Type B pancreatic cell (in vitro differentiated cells): ENCODE measurements at regions not wholly inside any gene's neighbourhood (a gene's known extent, or its start where the extent isn't known, plus 50 kb on each side); places are given as distances from the start of the nearest gene placed in this dataset.

Experiments
- DNase-seq: peaks from one replicate; pipeline ENCODE4 v3.0.0; 2021; ENCODE audit warnings: mixed read lengths; ENCODE audit not compliant: unreplicated experiment; ENCODE audit errors: extremely low spot score
- H3K27ac Mint-ChIP-seq: 2 replicates; pipeline ENCODE4 v1.8.0; 2021; ENCODE audit warnings: mild to moderate bottlenecking, mixed read lengths
- H3K27me3 Mint-ChIP-seq: 2 replicates; pipeline ENCODE4 v1.8.0; 2021; ENCODE audit warnings: mixed read lengths
- H3K36me3 Mint-ChIP-seq: 2 replicates; pipeline ENCODE4 v1.8.0; 2021; ENCODE audit warnings: mixed read lengths
- H3K4me1 Mint-ChIP-seq: one replicate; pipeline ENCODE4 v1.8.0; 2021; ENCODE audit warnings: mixed read lengths; ENCODE audit not compliant: unreplicated experiment
- H3K4me3 Mint-ChIP-seq: 2 replicates; pipeline ENCODE4 v1.8.0; 2021; ENCODE audit warnings: mild to moderate bottlenecking, mixed read lengths
- H3K9me3 Mint-ChIP-seq: 2 replicates; pipeline ENCODE4 v1.8.0; 2021; ENCODE audit warnings: mixed read lengths
- CTCF ChIP-seq: fragments of 200-600 bp; sonication (generic); conservative IDR thresholded peaks from 2 replicates; pipeline ENCODE4 v1.5.0; 2021; ENCODE audit warnings: antibody characterized with exemption, mild to moderate bottlenecking

DNA sequence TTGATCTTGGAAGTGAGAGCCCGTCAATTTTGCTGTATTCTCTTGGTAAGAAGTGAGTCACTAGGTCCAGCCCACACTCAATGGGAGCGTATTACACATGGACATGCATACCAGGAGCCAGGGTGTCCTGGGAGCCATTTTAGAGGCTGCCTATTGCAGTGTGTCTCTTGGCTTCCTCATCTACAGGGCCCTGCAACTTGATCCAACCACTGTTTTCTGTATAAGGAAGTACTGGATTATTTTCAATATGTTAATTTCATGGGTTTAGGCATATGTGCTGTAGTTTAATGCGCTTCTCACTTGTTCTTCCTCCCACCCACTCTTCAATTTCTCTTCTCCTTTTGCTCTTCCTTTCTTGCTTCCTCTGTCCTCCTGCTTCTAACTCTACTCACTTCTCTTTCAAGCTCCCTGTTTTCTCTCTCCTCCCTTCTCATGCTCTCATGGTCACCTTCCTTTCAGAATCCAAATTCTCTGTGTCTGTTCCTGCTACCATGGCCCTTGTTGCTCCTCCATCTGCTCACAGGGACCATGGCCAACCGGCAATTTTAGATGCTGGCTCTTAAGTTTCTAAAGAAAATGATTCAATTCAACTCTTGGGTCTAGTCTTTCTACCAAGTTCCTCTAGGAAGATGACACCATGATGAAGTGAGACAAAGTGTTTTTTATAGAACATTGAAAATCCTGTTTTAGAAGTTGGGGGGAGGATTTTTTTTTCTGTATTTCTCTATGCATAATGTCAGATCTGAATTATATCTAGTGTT lies 152.0 kb upstream of the ZEB2 start:
- DNase-seq, result no peak
- Mint-ChIP-seq H3K4me1 (no peaks in the 10 kb centered on the region), H3K9me3 (no peaks in the 10 kb centered on the region), H3K27me3 (peaks cover 27% of the 10 kb centered on the region), H3K27ac (no peak overlapping the region), H3K36me3 (no peaks in the 10 kb centered on the region), H3K4me3 (no peak overlapping the region)
- no peak for TF ChIP-seq CTCF

DNA sequence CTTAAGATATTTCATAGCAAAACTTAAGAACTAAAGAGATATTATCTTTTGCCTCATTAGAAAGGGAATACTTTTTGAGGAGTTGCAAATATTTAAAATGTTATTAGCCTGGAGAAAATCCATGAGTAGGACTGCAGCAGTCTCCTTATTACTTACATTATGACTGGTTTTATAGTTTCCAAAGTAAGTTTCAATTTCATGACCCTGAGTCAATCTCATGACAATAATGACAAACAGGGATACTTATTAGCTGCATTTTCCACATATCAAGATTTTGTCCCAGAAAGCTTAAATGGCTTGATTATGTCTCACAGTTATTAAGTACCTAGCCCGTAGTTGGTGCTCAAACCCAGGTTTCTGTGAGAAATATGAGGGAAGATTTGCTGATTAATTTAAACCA lies 150.8 kb upstream of the ZEB2 start:
- no peaks in the 10 kb centered on the region for H3K4me1 Mint-ChIP-seq

DNA sequence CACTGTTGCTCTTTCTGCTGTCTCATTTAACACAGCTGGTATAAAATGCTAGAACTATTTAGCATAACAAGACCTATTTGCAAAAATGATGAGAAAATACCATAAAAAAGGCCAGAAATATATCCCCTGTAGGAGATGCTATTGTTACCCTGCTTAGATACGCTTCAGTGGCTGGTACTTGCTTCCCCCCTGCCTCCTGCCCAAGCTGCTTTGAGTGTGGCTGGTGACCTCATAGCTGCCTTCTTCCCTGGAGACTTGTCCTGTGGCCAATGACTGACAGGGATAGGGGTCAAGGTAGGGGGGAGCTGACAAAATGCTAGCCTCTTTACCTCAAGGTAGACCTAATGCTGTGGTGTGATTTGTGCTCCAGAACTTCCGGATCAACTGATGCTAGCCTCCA lies 150.2 kb upstream of the ZEB2 start:
- H3K36me3 Mint-ChIP-seq, result no peaks in the 10 kb centered on the region
- TF ChIP-seq CTCF, result no peak
- H3K4me1 Mint-ChIP-seq, result no peaks in the 10 kb centered on the region
- H3K4me3 Mint-ChIP-seq, result no peak overlapping the region
- H3K27ac Mint-ChIP-seq, result no peak overlapping the region
- peaks cover 31% of the 10 kb centered on the region for H3K27me3 Mint-ChIP-seq
- DNase-seq, result no peak
- H3K9me3 Mint-ChIP-seq, result no peaks in the 10 kb centered on the region

More for the DNA sequence above, 150.8 kb upstream of the ZEB2 start:
- peaks cover 33% of the 10 kb centered on the region for H3K27me3 Mint-ChIP-seq
- no peak for DNase-seq
- no peaks in the 10 kb centered on the region for H3K36me3 Mint-ChIP-seq
- TF ChIP-seq CTCF, result no peak
- H3K27ac Mint-ChIP-seq, result no peak overlapping the region
- H3K4me3 Mint-ChIP-seq, result no peak overlapping the region
- no peaks in the 10 kb centered on the region for H3K9me3 Mint-ChIP-seq

DNA sequence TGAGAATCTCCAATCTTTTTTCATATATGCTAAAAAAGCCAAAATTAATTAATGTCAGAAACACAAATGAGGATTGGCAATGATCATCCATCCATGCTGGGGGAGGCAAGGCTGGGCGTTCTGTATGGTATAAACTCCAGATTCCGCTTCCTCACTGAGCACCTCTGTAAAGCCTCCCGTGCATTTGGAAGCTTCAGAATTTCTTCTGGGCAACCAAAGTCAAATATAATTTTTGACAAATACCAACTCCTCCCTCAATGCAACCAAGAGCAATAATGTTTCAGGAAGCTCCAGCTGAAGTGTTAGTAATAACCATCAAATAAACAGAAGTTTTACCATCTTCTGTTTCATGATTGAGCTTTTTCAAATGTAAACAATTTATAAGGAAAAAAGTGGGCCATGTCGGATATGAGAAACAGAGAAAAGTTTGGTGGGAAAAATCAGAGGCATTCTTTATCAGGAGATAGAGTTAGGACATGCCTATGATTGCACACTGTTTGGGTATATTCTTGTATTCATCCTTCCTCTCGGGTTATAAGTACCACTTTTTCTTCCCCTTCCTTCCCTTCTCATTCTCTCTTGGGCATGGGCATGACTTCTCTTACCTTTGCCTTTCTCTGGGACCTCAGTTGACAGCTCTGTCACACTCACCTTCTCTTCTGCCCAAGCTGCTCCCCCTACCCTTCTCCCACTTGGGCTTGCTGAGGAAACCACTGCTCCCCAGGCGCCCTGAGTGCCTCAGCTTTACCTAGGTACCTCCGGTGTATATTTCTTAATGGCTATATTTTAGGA lies 149.5 kb upstream of the ZEB2 start:
- DNase-seq, result no peak
- Mint-ChIP-seq H3K27me3 (peaks cover 34% of the 10 kb centered on the region), H3K36me3 (no peaks in the 10 kb centered on the region), H3K27ac (no peak overlapping the region), H3K4me1 (no peaks in the 10 kb centered on the region), H3K9me3 (no peaks in the 10 kb centered on the region), H3K4me3 (no peak overlapping the region)
- TF ChIP-seq CTCF, result no peak

DNA sequence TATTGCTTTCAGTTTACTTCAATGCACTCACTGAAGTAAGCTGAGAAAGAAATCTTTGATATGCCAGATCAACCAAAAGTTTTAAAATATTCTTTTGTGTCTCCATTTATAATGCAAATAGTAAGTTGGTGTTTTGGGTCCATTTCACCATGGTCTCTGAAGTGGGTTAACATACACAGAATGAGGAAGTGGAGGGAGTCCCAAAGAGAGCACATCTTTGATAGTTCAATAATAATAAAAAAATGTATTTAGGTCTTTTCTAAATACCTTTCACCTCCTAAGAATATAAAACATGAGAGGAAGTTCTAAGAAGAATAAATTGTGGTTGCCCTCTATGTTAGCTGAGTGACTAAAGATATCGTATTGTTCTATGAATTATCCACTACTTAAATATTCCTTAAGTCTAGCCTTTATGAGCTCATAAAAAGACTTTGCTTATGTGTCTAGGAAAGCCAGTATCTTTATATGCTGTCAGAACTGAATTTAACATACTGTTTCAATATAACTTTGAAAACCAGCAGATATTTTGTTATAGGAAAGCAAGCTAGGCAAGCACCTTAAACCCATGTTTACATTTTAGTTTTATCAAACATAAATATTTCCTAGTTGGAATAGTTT lies 148.7 kb upstream of the ZEB2 start:
- Mint-ChIP-seq H3K27me3 (peaks cover 37% of the 10 kb centered on the region), H3K36me3 (no peaks in the 10 kb centered on the region), H3K4me3 (no peak overlapping the region), H3K9me3 (no peaks in the 10 kb centered on the region), H3K4me1 (no peaks in the 10 kb centered on the region), H3K27ac (no peak overlapping the region)
- DNase-seq, result no peak
- no peak for TF ChIP-seq CTCF
